ENCODE measurements at regions not wholly inside any gene's neighbourhood (a gene's known extent, or its start where the extent isn't known, plus 50 kb on each side); places are given as distances from the start of the nearest gene placed in this dataset.
"Not testable (repeated sequence)": the region's sequence is repeated elsewhere in the genome, so short reads cannot be mapped to it uniquely, and the experiment has no call there.

DNA sequence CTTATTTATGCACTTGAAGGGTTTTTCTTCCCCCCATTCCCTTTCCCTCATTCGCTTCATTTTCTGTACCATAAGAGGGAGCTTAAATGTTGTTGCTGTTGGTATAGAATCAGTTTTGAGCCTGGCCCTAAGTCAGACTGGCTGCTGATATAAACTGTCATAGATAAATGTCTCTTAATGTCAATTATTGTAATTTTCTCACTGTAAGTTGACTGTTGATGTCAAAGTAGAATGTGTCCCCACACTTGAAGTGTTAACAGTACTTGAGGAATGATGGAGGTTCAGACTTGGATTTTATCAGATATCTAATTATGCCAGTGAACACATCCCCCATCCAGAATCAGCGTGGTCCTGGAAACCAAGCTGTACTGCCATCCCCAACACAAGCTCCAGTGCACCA is 87.8 kb downstream of the PRR15 start:
- no peaks in the 10 kb centered on the region for H3K4me1 Mint-ChIP-seq (ENCODE audit: low read depth, unreplicated experiment)
- H3K27me3 Mint-ChIP-seq (ENCODE audit: unreplicated experiment), result no peaks in the 10 kb centered on the region
- TF ChIP-seq, protein P1, sequence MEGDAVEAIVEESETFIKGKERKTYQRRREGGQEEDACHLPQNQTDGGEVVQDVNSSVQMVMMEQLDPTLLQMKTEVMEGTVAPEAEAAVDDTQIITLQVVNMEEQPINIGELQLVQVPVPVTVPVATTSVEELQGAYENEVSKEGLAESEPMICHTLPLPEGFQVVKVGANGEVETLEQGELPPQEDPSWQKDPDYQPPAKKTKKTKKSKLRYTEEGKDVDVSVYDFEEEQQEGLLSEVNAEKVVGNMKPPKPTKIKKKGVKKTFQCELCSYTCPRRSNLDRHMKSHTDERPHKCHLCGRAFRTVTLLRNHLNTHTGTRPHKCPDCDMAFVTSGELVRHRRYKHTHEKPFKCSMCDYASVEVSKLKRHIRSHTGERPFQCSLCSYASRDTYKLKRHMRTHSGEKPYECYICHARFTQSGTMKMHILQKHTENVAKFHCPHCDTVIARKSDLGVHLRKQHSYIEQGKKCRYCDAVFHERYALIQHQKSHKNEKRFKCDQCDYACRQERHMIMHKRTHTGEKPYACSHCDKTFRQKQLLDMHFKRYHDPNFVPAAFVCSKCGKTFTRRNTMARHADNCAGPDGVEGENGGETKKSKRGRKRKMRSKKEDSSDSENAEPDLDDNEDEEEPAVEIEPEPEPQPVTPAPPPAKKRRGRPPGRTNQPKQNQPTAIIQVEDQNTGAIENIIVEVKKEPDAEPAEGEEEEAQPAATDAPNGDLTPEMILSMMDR (IDR thresholded peaks at IDR 0.05; ENCODE audit: unreplicated experiment), result no peak
- H3K27ac Mint-ChIP-seq (ENCODE audit: unreplicated experiment), result no peak overlapping the region
- H3K9me3 Mint-ChIP-seq (ENCODE audit: low read depth, unreplicated experiment), result no peaks in the 10 kb centered on the region
- no TSS peak for BruUV-seq (replicated peaks)
- H3K4me3 Mint-ChIP-seq (ENCODE audit: low read depth, unreplicated experiment), result no peak overlapping the region
- intact Hi-C loops (cut with micrococcal nuclease; ENCODE audit: unreplicated experiment), result no loop called here
- no peak for DNase-seq
- H3K36me3 Mint-ChIP-seq (ENCODE audit: insufficient read depth, unreplicated experiment), result no peaks in the 10 kb centered on the region
- CTCF ChIA-PET, result interaction anchor here (0.6 kb wide), 1 partner anchor 19 kb away, joined by 3 read pairs; no protein-coding TSS in a partner anchor

DNA sequence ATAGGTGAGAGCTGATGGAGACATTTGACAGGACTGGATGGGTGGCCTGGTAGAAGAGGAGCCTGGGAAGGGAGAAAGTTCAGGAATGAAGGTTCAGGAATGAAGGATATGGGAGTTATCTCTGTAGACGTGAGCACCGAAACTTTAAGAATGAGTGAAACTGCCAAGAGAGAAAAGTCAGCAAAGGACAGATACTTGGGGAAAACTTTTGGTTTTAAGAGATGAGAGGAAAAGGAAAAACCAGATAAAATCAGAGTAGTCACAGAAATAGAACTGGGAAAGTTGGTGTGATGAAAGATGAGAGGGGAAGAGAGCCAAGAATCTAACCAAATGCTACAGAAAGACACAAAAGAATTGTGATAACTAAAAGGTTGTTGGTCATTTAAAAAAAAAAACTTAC is 88.9 kb downstream of the PRR15 start:
- Mint-ChIP-seq H3K4me1 (ENCODE audit: low read depth, unreplicated experiment) (no peaks in the 10 kb centered on the region), H3K9me3 (ENCODE audit: low read depth, unreplicated experiment) (no peaks in the 10 kb centered on the region), H3K4me3 (ENCODE audit: low read depth, unreplicated experiment) (no peak overlapping the region), H3K27me3 (ENCODE audit: unreplicated experiment) (no peaks in the 10 kb centered on the region), H3K27ac (ENCODE audit: unreplicated experiment) (no peak overlapping the region), H3K36me3 (ENCODE audit: insufficient read depth, unreplicated experiment) (no peaks in the 10 kb centered on the region)
- no TSS peak for BruUV-seq (replicated peaks)
- TF ChIP-seq, protein P1 (IDR thresholded peaks at IDR 0.05; ENCODE audit: unreplicated experiment), result no peak
- CTCF ChIA-PET, result no interaction called here
- intact Hi-C loops (cut with micrococcal nuclease; ENCODE audit: unreplicated experiment), result no loop called here
- DNase-seq, result no peak

DNA sequence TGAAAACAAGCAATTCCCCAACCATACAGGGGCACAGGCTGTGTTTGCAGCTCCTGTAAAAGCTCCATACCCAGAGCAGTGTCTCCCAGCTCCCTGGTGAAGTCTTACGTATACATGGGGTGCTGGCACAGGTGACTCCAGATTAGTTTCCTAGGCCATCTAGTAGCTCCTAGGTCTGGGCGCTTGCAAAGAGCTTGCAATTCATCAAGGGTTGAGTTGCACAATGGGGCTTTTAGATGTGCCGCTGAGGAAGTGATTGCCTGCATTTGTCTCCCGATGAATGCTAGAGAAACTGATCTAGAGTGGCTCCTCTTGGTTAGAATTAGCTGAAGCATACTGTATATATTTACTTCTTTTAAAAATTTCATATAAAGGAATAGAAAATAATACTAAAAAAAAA is 90.7 kb downstream of the PRR15 start:
- H3K27me3 Mint-ChIP-seq (ENCODE audit: unreplicated experiment); H3K27ac Mint-ChIP-seq (ENCODE audit: unreplicated experiment); H3K4me1 Mint-ChIP-seq (ENCODE audit: low read depth, unreplicated experiment); H3K4me3 Mint-ChIP-seq (ENCODE audit: low read depth, unreplicated experiment); DNase-seq; BruUV-seq (replicated peaks); H3K36me3 Mint-ChIP-seq (ENCODE audit: insufficient read depth, unreplicated experiment); H3K9me3 Mint-ChIP-seq (ENCODE audit: low read depth, unreplicated experiment); intact Hi-C loops (cut with micrococcal nuclease; ENCODE audit: unreplicated experiment): not testable (repeated sequence)
- CTCF ChIA-PET, result interaction anchor here (0.7 to 1.0 kb wide), 4 partner anchors 11 to 318 kb away, joined by 3 to 5 read pairs (median 3); no protein-coding TSS in a partner anchor

DNA sequence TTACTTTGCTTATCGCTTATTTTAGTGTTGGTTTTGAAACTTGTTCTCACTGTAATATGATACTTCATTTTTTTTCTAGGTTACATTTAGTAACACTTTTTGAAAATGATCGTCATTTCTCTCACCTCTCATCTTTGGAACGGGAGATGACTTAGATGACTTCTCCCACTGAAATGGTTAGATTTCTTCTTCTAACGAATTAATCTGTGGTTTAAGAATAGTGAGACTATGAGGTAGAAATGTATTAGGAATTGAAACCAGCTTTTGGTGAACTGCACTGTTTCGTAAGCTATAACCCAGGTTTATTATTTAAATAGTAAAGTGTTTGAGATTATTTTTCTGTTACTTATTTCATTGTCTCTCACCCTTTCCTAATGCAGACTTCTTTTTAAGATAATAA is 93.7 kb downstream of the PRR15 start:
- H3K4me3 Mint-ChIP-seq (ENCODE audit: low read depth, unreplicated experiment), result no peak overlapping the region
- no peak overlapping the region for H3K27ac Mint-ChIP-seq (ENCODE audit: unreplicated experiment)
- no peaks in the 10 kb centered on the region for H3K27me3 Mint-ChIP-seq (ENCODE audit: unreplicated experiment)
- TF ChIP-seq, protein P1 (IDR thresholded peaks at IDR 0.05; ENCODE audit: unreplicated experiment), result no peak
- no peaks in the 10 kb centered on the region for H3K36me3 Mint-ChIP-seq (ENCODE audit: insufficient read depth, unreplicated experiment)
- CTCF ChIA-PET, result no interaction called here
- no peak for DNase-seq
- no peaks in the 10 kb centered on the region for H3K4me1 Mint-ChIP-seq (ENCODE audit: low read depth, unreplicated experiment)
- intact Hi-C loops (cut with micrococcal nuclease; ENCODE audit: unreplicated experiment), result no loop called here
- no peaks in the 10 kb centered on the region for H3K9me3 Mint-ChIP-seq (ENCODE audit: low read depth, unreplicated experiment)
- no TSS peak for BruUV-seq (replicated peaks)

DNA sequence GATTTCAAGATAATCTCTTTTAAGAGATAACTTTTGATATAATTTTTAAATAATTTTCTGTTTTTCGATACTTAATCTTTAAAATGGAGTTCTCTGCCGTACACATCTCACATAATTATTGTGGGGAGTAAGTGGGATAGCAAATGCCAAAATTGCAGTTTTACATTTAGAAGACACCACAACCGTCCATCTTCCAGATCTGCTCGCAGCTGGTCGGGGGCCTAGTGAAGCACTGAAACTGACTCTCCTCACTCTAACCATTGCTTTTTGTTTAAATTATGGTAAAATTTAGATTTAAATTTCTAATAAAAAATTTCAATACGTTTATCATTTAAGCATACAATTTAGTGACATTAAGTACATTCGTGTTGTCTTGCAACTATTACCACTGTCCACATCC is 94.2 kb downstream of the PRR15 start:
- H3K36me3 Mint-ChIP-seq (ENCODE audit: insufficient read depth, unreplicated experiment), result no peaks in the 10 kb centered on the region
- peaks cover 4% of the 10 kb centered on the region for H3K4me1 Mint-ChIP-seq (ENCODE audit: low read depth, unreplicated experiment)
- no peaks in the 10 kb centered on the region for H3K27me3 Mint-ChIP-seq (ENCODE audit: unreplicated experiment)
- DNase-seq, result no peak
- no peaks in the 10 kb centered on the region for H3K9me3 Mint-ChIP-seq (ENCODE audit: low read depth, unreplicated experiment)
- no peak overlapping the region for H3K27ac Mint-ChIP-seq (ENCODE audit: unreplicated experiment)
- H3K4me3 Mint-ChIP-seq (ENCODE audit: low read depth, unreplicated experiment), result no peak overlapping the region
- CTCF ChIA-PET, result no interaction called here
- BruUV-seq (replicated peaks), result no TSS peak
- TF ChIP-seq, protein P1 (IDR thresholded peaks at IDR 0.05; ENCODE audit: unreplicated experiment), result no peak
- intact Hi-C loops (cut with micrococcal nuclease; ENCODE audit: unreplicated experiment), result no loop called here

DNA sequence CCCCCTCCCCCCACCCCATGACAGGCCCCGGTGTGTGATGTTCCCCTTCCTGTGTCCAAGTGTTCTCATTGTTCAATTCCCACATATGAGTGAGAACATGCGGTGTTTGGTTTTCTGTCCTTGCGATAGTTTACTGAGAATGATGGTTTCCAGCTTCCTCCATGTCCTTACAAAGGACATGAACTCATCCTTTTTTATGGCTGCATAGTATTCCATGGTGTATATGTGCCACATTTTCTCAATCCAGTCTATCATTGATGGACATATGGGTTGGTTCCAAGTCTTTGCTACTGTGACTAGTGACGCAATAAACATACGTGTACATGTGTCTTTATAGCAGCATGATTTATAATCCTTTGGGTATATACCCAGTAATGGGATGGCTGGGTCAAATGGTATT is 95.6 kb downstream of the PRR15 start:
- H3K27ac Mint-ChIP-seq (ENCODE audit: unreplicated experiment); H3K36me3 Mint-ChIP-seq (ENCODE audit: insufficient read depth, unreplicated experiment); intact Hi-C loops (cut with micrococcal nuclease; ENCODE audit: unreplicated experiment); H3K27me3 Mint-ChIP-seq (ENCODE audit: unreplicated experiment); DNase-seq; CTCF ChIA-PET; H3K9me3 Mint-ChIP-seq (ENCODE audit: low read depth, unreplicated experiment); H3K4me1 Mint-ChIP-seq (ENCODE audit: low read depth, unreplicated experiment); H3K4me3 Mint-ChIP-seq (ENCODE audit: low read depth, unreplicated experiment); BruUV-seq (replicated peaks): not testable (repeated sequence)

DNA sequence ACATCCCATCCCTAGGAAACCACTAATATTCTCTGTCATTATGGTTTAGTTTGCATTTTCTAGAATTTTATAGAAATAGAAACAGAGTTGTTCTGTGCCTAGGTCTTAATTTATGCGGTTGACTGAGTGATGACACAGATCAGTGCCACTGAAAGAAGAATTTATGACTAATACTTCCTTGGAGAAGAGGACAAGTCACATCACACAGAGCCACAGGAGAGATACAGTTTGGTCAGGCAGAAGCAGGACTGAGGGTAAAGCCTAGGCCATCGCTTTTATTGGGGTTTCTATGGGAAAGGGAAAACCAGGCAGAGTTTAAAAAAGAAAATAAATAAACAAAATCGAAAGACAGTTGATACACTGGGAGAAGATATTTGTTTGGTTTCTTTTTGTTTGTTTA is 99.3 kb downstream of the PRR15 start:
- H3K27ac Mint-ChIP-seq (ENCODE audit: unreplicated experiment); CTCF ChIA-PET; H3K36me3 Mint-ChIP-seq (ENCODE audit: insufficient read depth, unreplicated experiment); intact Hi-C loops (cut with micrococcal nuclease; ENCODE audit: unreplicated experiment); H3K9me3 Mint-ChIP-seq (ENCODE audit: low read depth, unreplicated experiment); BruUV-seq (replicated peaks); H3K4me1 Mint-ChIP-seq (ENCODE audit: low read depth, unreplicated experiment); H3K4me3 Mint-ChIP-seq (ENCODE audit: low read depth, unreplicated experiment); H3K27me3 Mint-ChIP-seq (ENCODE audit: unreplicated experiment); DNase-seq: not testable (repeated sequence)
